ENCODE measurements at regions not wholly inside any gene's neighbourhood (a gene's known extent, or its start where the extent isn't known, plus 50 kb on each side); places are given as distances from the start of the nearest gene placed in this dataset.

DNA sequence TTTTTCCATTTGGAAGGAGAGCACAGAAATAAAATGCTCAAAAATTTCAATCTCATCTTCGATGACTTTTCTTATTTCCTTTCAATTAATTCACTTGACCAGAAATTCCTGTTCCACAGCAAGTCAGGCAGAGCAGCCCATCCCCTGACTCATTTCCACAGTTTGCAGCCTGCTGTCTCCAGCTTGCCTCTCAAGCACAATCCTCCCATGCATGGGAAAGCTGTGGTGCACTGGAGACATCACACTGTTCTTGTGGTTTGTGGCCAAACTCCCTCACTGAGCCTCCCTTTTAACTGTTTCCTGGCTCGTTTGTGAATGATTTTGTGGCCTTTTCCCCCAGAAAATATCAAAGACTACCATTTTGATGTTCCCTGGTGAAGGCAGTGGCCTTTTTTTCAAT lies 114.0 kb upstream of the ENPEP start:
- TF ChIP-seq CTCF (IDR thresholded peaks at IDR 0.05) = no peak
- no peak for TF ChIP-seq POLR2AphosphoS5 (IDR thresholded peaks at IDR 0.05)
